Neuron (in vitro differentiated cells): ENCODE measurements at regions not wholly inside any gene's neighbourhood (a gene's known extent, or its start where the extent isn't known, plus 50 kb on each side); places are given as distances from the start of the nearest gene placed in this dataset.
"Not testable (repeated sequence)": the region's sequence is repeated elsewhere in the genome, so short reads cannot be mapped to it uniquely, and the experiment has no call there.

Source experiments
- H2AFZ ChIP-seq: one replicate; pipeline ENCODE4 v1.6.1; 2013; ENCODE audit warnings: low read depth, mild to moderate bottlenecking, inconsistent platforms, low read length, moderate library complexity
- H3K27me3 ChIP-seq: one replicate; pipeline ENCODE4 v1.6.1; 2013; ENCODE audit warnings: low read length; ENCODE audit not compliant: insufficient read depth
- H3K36me3 ChIP-seq: one replicate; pipeline ENCODE4 v1.6.1; 2013; ENCODE audit warnings: low read length; ENCODE audit not compliant: insufficient read depth
- H3K4me1 ChIP-seq: one replicate; pipeline ENCODE4 v1.6.1; 2013; ENCODE audit warnings: low read length; ENCODE audit not compliant: insufficient read depth
- H3K4me3 ChIP-seq: 2 replicates; pipeline ENCODE4 v1.5.1; 2013; ENCODE audit warnings: mild to moderate bottlenecking, low read length, moderate library complexity
- H3K9me3 ChIP-seq: one replicate; pipeline ENCODE4 v1.6.1; 2013; ENCODE audit warnings: low read length

DNA sequence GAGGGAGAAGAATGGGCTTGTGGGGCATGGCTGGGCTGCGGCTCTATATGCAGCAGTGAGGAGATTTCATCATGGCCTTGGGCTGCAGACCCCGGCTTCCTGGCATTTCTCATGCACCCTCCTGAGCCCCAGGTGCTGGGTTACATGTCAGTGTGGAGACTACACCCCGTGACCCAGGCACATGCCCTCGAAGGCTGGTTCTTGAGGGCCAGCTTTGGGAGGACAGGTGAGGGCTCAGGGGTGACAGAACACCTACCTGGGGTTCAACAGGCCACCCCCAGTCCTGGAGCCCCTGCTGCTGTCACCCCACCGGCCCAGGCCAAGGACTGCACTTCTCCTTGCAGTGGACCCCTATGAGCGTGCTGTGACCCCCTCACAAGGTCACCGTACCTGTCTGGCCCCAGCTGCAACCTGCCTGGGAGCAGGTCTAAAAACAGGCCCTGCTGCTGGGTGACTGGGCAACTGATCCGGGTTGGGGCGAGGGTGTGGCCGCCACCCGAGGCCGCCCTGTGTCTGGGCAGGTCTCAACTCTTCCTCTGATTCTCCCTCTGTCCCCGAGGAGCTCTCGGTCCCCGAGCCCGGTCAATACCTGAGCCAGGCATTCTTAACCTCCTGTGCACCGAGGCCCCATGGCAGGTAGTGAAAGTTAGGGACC lies 94.8 kb upstream of the OTOS start:
- no peaks in the 10 kb centered on the region for H3K36me3 ChIP-seq

DNA sequence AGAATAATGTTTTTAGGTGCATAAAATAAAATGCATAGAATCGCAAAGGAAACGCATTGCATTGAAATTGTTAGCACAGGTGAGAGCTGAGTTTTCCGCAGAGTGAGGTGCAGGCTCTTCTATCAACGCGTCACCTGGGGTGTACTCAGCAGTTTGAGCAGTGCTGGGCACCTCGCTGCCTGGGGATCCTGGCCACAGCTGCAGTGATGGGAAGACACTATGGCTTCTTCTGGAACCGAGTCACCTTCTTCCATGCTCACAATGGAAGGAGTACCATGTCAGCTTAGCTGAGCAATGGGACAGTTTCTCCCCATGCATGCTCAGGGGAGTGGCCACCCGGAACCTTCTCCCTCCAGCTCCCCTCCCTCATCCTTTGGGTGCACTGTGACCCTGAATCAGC lies 95.4 kb upstream of the OTOS start:
- H3K36me3 ChIP-seq = no peaks in the 10 kb centered on the region
- H3K4me3 ChIP-seq = no peak overlapping the region
- H3K4me1 ChIP-seq = peaks cover 5% of the 10 kb centered on the region
- H3K27me3 ChIP-seq = peaks cover 8% of the 10 kb centered on the region
- H2AFZ ChIP-seq = no peak overlapping the region
- no peaks in the 10 kb centered on the region for H3K9me3 ChIP-seq

More for the DNA sequence above, 94.8 kb upstream of the OTOS start:
- no peak overlapping the region for H2AFZ ChIP-seq
- H3K4me3 ChIP-seq = no peak overlapping the region
- H3K27me3 ChIP-seq = peaks cover 8% of the 10 kb centered on the region
- peaks cover 5% of the 10 kb centered on the region for H3K4me1 ChIP-seq
- no peaks in the 10 kb centered on the region for H3K9me3 ChIP-seq

DNA sequence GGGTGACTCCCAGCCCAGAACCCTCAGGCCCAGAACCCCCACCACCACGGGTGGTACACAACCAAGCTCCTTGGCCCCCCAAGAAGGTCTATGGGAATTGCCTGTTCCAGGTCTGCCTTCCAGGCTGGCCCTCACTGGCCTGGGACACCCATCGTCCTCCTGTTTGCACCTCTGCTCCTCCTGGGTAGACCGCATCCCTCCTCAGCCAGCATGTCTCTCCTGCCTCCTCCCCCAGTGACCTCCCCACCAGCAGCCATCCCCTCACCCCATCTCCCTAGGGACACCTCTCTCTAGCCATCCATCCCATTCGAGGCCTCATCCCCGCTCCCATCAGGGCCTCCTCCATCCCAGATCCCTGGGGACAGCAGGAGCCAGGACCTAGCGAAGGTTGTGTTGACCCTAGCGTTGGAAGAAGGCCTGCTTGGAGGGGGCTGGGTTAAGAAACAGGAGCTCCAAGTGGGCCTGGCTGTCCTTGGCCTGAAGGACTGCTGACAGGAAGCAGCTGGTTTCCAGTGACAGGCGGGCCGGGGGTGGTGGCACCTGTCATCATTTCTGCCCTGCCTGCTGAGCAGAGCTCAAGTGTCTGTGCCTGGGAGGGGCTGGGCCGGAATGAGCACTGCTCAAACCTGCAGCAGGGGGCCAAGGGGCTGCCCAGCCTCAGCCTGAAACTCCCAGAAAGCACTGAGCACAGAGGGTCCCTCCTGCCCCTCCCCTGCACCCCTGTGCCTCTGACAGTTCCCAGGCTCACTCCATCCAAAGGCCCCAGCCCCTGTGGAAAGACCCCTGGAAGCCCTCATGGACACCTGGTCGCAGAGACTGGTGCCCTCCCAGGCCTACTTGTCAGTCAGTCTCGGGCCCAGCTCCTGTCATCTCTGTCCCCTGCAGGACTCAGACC lies 96.0 kb upstream of the OTOS start:
- Histone ChIP-seq H2AFZ (no peak overlapping the region), H3K4me3 (no peak overlapping the region), H3K9me3 (no peaks in the 10 kb centered on the region), H3K36me3 (no peaks in the 10 kb centered on the region), H3K4me1 (peaks cover 5% of the 10 kb centered on the region), H3K27me3 (peaks cover 8% of the 10 kb centered on the region)

- peaks cover 8% of the 10 kb centered on the region for H3K27me3 ChIP-seq
- no peaks in the 10 kb centered on the region for H3K36me3 ChIP-seq
- H3K9me3 ChIP-seq = no peaks in the 10 kb centered on the region
- H3K4me1 ChIP-seq = peaks cover 5% of the 10 kb centered on the region
- H2AFZ ChIP-seq = no peak overlapping the region
- H3K4me3 ChIP-seq = no peak overlapping the region
These were observed 97.2 kb upstream of the OTOS start for GRCh38 chr2:240237609-240238174.

- Histone ChIP-seq H3K9me3 (no peaks in the 10 kb centered on the region), H3K36me3 (no peaks in the 10 kb centered on the region), H3K4me3 (no peak overlapping the region), H3K4me1 (peaks cover 5% of the 10 kb centered on the region), H2AFZ (no peak overlapping the region), H3K27me3 (peaks cover 8% of the 10 kb centered on the region)
These were observed 97.7 kb upstream of the OTOS start for GRCh38 chr2:240238201-240238600.

GRCh38 chr2:240238786-240239185 lies 98.3 kb upstream of the OTOS start:
- Histone ChIP-seq H3K9me3 (no peaks in the 10 kb centered on the region), H2AFZ (no peak overlapping the region), H3K36me3 (no peaks in the 10 kb centered on the region), H3K4me1 (peaks cover 5% of the 10 kb centered on the region), H3K27me3 (peaks cover 8% of the 10 kb centered on the region), H3K4me3 (no peak overlapping the region)

DNA sequence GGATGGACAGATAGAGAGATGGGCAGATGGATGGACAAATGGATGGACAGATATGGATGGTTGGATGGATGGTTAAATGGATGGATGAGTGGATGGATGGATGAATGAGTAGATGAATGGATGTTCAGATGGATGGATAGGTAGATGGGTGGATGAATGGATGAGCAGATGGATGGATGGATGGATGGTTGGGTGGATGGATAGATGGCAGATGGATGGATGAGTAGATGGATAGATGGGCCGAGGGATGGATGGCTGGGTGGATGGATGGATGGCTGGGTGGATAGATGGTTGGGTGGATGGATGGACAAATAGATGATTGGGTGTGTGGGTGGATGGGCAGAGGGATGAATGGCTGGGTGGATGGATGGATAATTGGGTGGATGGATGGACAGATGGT lies 98.9 kb upstream of the OTOS start:
- no peaks in the 10 kb centered on the region for H3K36me3 ChIP-seq
- no peaks in the 10 kb centered on the region for H3K9me3 ChIP-seq
- no peak overlapping the region for H3K4me3 ChIP-seq
- peaks cover 5% of the 10 kb centered on the region for H3K4me1 ChIP-seq
- peaks cover 8% of the 10 kb centered on the region for H3K27me3 ChIP-seq
- H2AFZ ChIP-seq = no peak overlapping the region

GRCh38 chr2:240240017-240240734 lies 99.7 kb upstream of the OTOS start:
- Histone ChIP-seq H3K4me1 (peaks cover 5% of the 10 kb centered on the region), H3K27me3 (peaks cover 5% of the 10 kb centered on the region), H2AFZ (no peak overlapping the region), H3K4me3 (no peak overlapping the region), H3K9me3 (no peaks in the 10 kb centered on the region), H3K36me3 (no peaks in the 10 kb centered on the region)

DNA sequence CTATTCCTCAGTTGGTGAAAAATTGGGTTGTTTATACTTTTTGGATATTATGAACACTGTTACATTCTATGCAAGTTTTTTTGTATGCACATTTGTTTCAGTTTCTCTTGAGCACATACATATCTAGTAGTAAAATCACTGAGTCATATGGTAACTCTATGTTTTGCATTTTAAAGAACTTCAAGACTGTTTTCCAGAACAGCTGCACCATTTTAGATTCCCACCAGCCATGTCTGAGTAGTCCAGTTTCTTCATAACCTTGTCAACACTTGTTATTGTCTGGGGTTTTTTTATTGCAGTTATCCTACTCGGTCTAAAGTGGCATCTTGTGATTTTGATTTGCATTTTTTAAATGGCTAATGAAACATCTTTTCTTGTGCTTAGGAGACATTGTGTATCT lies 100.3 kb upstream of the OTOS start:
- no peak overlapping the region for H2AFZ ChIP-seq
- H3K36me3 ChIP-seq = no peaks in the 10 kb centered on the region
- H3K4me1 ChIP-seq = peaks cover 5% of the 10 kb centered on the region
- no peaks in the 10 kb centered on the region for H3K9me3 ChIP-seq
- peaks cover 5% of the 10 kb centered on the region for H3K27me3 ChIP-seq
- no peak overlapping the region for H3K4me3 ChIP-seq

DNA sequence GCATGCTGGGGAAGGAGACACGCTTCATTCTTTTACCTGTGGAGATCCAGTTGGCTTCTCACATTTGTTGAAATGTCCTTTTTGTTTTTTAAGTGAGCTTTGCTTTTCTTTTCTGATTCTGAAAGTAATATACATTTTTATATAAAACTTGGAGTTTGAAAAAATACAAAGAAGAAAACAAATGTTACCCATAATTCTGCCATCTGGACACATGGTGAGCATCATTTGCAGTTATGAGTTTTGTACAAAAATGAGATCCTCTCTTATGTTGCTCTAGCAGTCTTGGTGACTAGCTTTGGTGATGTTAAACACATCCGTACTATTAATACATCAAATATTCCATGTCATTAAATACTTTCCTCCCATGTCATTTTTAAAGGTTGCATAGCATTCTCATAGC lies 101.1 kb upstream of the OTOS start:
- Histone ChIP-seq H3K9me3 (no peaks in the 10 kb centered on the region), H2AFZ (no peak overlapping the region), H3K27me3 (no peaks in the 10 kb centered on the region), H3K4me3 (no peak overlapping the region), H3K36me3 (no peaks in the 10 kb centered on the region), H3K4me1 (peaks cover under 1% of the 10 kb centered on the region)

GRCh38 chr2:240243049-240243448 lies 102.6 kb upstream of the OTOS start:
- H3K36me3 ChIP-seq, H2AFZ ChIP-seq, H3K4me1 ChIP-seq, H3K27me3 ChIP-seq, H3K4me3 ChIP-seq, H3K9me3 ChIP-seq: not testable (repeated sequence)

GRCh38 chr2:240244543-240244942 lies 104.1 kb upstream of the OTOS start:
- H2AFZ ChIP-seq = no peak overlapping the region
- no peaks in the 10 kb centered on the region for H3K27me3 ChIP-seq
- H3K4me1 ChIP-seq = peaks cover under 1% of the 10 kb centered on the region
- no peaks in the 10 kb centered on the region for H3K36me3 ChIP-seq
- H3K4me3 ChIP-seq = no peak overlapping the region
- H3K9me3 ChIP-seq = no peaks in the 10 kb centered on the region

GRCh38 chr2:240245184-240245583 lies 104.7 kb upstream of the OTOS start:
- no peaks in the 10 kb centered on the region for H3K36me3 ChIP-seq
- H3K4me1 ChIP-seq = peaks cover 2% of the 10 kb centered on the region
- no peaks in the 10 kb centered on the region for H3K9me3 ChIP-seq
- no peak overlapping the region for H2AFZ ChIP-seq
- H3K4me3 ChIP-seq = no peak overlapping the region
- H3K27me3 ChIP-seq = no peaks in the 10 kb centered on the region
